OCI-LY7 (cell line): ENCODE measurements at regions not wholly inside any gene's neighbourhood (a gene's known extent, or its start where the extent isn't known, plus 50 kb on each side); places are given as distances from the start of the nearest gene placed in this dataset.

Experiments used
- BruUV-seq: library from RNA; stranded (reverse); fragments of 400-500 nt; replicated peaks from 2 replicates; lab custom pipeline; 2021; lab: Mats Ljungman, UMichigan
- CTCF ChIA-PET: fragments of 300-600 bp; sonication (Branson Sonifier 250); formaldehyde crosslinking; loops from one replicate; lab custom pipeline; 2022; ENCODE audit warnings: antibody characterized with exemption; ENCODE audit not compliant: unreplicated experiment; lab: Charles Lee
- POLR2A ChIA-PET: fragments of 300-600 bp; sonication (Branson Sonifier 250); formaldehyde crosslinking; loops from one replicate; lab custom pipeline; 2022; ENCODE audit warnings: antibody characterized with exemption; lab: Charles Lee
- DNase-seq: peaks from one replicate; pipeline ENCODE4 v3.0.0-alpha.2; 2015; ENCODE audit warnings: low spot score
- H2AFZ ChIP-seq: fragments of 200-600 bp; sonication (generic), shearing (Covaris generic); 2 replicates; pipeline ENCODE4 v1.6.1; 2014; ENCODE audit warnings: mild to moderate bottlenecking, antibody characterized with exemption, low read length, moderate library complexity
- H3K27ac ChIP-seq: fragments of 200-600 bp; sonication (generic); 2 replicates; pipeline ENCODE4 v1.5.1; 2014; ENCODE audit warnings: mixed run types, low read depth, mild to moderate bottlenecking, moderate library complexity, low read length, inconsistent platforms; ENCODE audit not compliant: poor library complexity, severe bottlenecking
- H3K36me3 ChIP-seq: fragments of 200-600 bp; sonication (generic); 2 replicates; pipeline ENCODE4 v1.6.1; 2014; ENCODE audit warnings: mild to moderate bottlenecking, antibody characterized with exemption, low read length, moderate library complexity, mixed read lengths; ENCODE audit not compliant: insufficient read depth
- H3K4me1 ChIP-seq: fragments of 200-600 bp; sonication (generic); 2 replicates; pipeline ENCODE4 v1.5.1; 2014; ENCODE audit warnings: mild to moderate bottlenecking, low read length; ENCODE audit not compliant: insufficient read depth, poor library complexity, severe bottlenecking
- H3K4me2 ChIP-seq: fragments of 200-600 bp; sonication (generic); 2 replicates; pipeline ENCODE4 v1.6.1; 2014; ENCODE audit warnings: mild to moderate bottlenecking, low read length
- H3K4me3 ChIP-seq: fragments of 200-600 bp; sonication (generic); 2 replicates; pipeline ENCODE4 v1.5.1; 2014; ENCODE audit warnings: mild to moderate bottlenecking, low read depth, low read length; ENCODE audit not compliant: poor library complexity, severe bottlenecking
- H3K79me2 ChIP-seq: fragments of 200-600 bp; sonication (generic); 2 replicates; pipeline ENCODE4 v1.6.1; 2016; ENCODE audit warnings: low read depth, mild to moderate bottlenecking, low read length, moderate library complexity, mixed read lengths; ENCODE audit not compliant: insufficient read depth
- H3K9me2 ChIP-seq: fragments of 200-600 bp; sonication (generic); 2 replicates; pipeline ENCODE4 v1.6.1; 2016; ENCODE audit warnings: mild to moderate bottlenecking, low read length, mixed read lengths; ENCODE audit not compliant: insufficient read depth
- H3K9me3 ChIP-seq: fragments of 200-600 bp; sonication (generic); 2 replicates; pipeline ENCODE4 v1.6.1; 2014; ENCODE audit warnings: mild to moderate bottlenecking, mixed run types, low read length, mixed read lengths
- H4K20me1 ChIP-seq: fragments of 200-600 bp; sonication (generic); 2 replicates; pipeline ENCODE4 v1.6.1; 2014; ENCODE audit warnings: mild to moderate bottlenecking, antibody characterized with exemption, low read length, moderate library complexity, mixed read lengths; ENCODE audit not compliant: insufficient read depth
- CTCF ChIP-seq: fragments of 200-600 bp; sonication (generic); conservative IDR thresholded peaks from 2 replicates; pipeline ENCODE4 v1.5.1; 2014; ENCODE audit warnings: mild to moderate bottlenecking, antibody characterized with exemption, low read length, moderate library complexity, mixed read lengths
- EZH2phosphoT487 ChIP-seq: fragments of 200-600 bp; sonication (generic); IDR thresholded peaks from 2 replicates; pipeline ENCODE4 v1.6.1; 2018; ENCODE audit warnings: low read depth, borderline replicate concordance, mild to moderate bottlenecking, mixed run types, antibody characterized with exemption, low read length, moderate library complexity, mixed read lengths
- intact Hi-C: fragments of 100-400 bp; cut with micrococcal nuclease; formaldehyde crosslinking; loops from one replicate; pipeline ENCODE4 v1.10.0; 2022; ENCODE audit not compliant: unreplicated experiment

- Histone ChIP-seq H2AFZ (no peak overlapping the region), H3K79me2 (no peaks in the 10 kb centered on the region), H3K36me3 (no peaks in the 10 kb centered on the region), H3K4me3 (no peak overlapping the region), H3K4me1 (no peaks in the 10 kb centered on the region), H3K9me3 (no peaks in the 10 kb centered on the region), H3K27ac (no peak overlapping the region), H4K20me1 (no peaks in the 10 kb centered on the region), H3K9me2 (no peaks in the 10 kb centered on the region), H3K4me2 (no peak overlapping the region)
- CTCF ChIA-PET: no interaction called here
- POLR2A ChIA-PET: interaction anchor here (1.8 kb wide), 1 partner anchor 12 kb away, joined by 3 read pairs; no protein-coding TSS in a partner anchor
- BruUV-seq: no TSS peak
- TF ChIP-seq CTCF: no peak
- no peak for TF ChIP-seq EZH2phosphoT487
- intact Hi-C loops: no loop called here
- no peak for DNase-seq
These were observed 238.9 kb upstream of the MIS18BP1 start for GRCh38 chr14:45491914-45492313.

GRCh38 chr14:45486599-45486998 lies 233.6 kb upstream of the MIS18BP1 start:
- CTCF ChIA-PET: no interaction called here
- no TSS peak for BruUV-seq
- no peaks in the 10 kb centered on the region for H3K36me3 ChIP-seq
- POLR2A ChIA-PET: no interaction called here
- no peak overlapping the region for H3K4me2 ChIP-seq
- H3K27ac ChIP-seq: no peak overlapping the region
- H3K4me1 ChIP-seq: no peaks in the 10 kb centered on the region
- TF ChIP-seq CTCF (no peak), EZH2phosphoT487 (no peak)
- H2AFZ ChIP-seq: no peak overlapping the region
- H3K9me3 ChIP-seq: no peaks in the 10 kb centered on the region
- no peaks in the 10 kb centered on the region for H4K20me1 ChIP-seq
- no peaks in the 10 kb centered on the region for H3K79me2 ChIP-seq
- H3K9me2 ChIP-seq: no peaks in the 10 kb centered on the region
- no peak overlapping the region for H3K4me3 ChIP-seq
- no peak for DNase-seq
- intact Hi-C loops: no loop called here

GRCh38 chr14:45467023-45467422 lies 214.0 kb upstream of the MIS18BP1 start:
- DNase-seq: no peak
- ChIA-PET CTCF (no interaction called here), POLR2A (interaction anchor here (0.6 kb wide), 1 partner anchor 1597 kb away, joined by 4 read pairs; no protein-coding TSS in a partner anchor)
- BruUV-seq: no TSS peak
- TF ChIP-seq CTCF (no peak), EZH2phosphoT487 (no peak)
- no peak overlapping the region for H3K27ac ChIP-seq
- no peaks in the 10 kb centered on the region for H4K20me1 ChIP-seq
- no peak overlapping the region for H2AFZ ChIP-seq
- H3K36me3 ChIP-seq: no peaks in the 10 kb centered on the region
- H3K9me2 ChIP-seq: no peaks in the 10 kb centered on the region
- H3K4me2 ChIP-seq: no peak overlapping the region
- no peaks in the 10 kb centered on the region for H3K4me1 ChIP-seq
- H3K4me3 ChIP-seq: no peak overlapping the region
- H3K9me3 ChIP-seq: no peaks in the 10 kb centered on the region
- intact Hi-C loops: no loop called here
- no peaks in the 10 kb centered on the region for H3K79me2 ChIP-seq
